Fibroblast of peridontal ligament (primary cell): ENCODE measurements at regions not wholly inside any gene's neighbourhood (a gene's known extent, or its start where the extent isn't known, plus 50 kb on each side); places are given as distances from the start of the nearest gene placed in this dataset.
"Not testable (repeated sequence)": the region's sequence is repeated elsewhere in the genome, so short reads cannot be mapped to it uniquely, and the experiment has no call there.

Source experiments
- DNase-seq: peaks from one replicate; pipeline ENCODE4 v3.0.0-alpha.2; 2010; ENCODE audit errors: extremely low read depth

DNA sequence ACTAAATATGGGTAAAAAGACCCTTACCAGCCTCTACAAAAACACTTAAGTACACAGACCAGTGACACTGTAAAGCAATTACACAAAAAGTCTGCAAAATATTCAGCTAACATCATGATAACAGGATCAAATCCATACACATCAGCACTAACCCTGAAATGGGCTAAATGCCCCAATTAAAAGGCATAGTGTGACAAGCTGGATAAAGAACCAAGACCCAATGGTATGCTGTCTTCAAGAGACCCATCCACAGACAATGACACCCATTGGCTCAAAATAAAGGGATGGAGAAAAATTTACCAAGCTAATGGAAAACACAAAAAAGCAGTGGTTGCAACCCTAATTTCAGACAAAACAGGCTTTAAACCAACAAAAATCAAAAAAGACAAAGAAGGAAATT is 221.0 kb upstream of the ISL1 start:
- no peak for DNase-seq

DNA sequence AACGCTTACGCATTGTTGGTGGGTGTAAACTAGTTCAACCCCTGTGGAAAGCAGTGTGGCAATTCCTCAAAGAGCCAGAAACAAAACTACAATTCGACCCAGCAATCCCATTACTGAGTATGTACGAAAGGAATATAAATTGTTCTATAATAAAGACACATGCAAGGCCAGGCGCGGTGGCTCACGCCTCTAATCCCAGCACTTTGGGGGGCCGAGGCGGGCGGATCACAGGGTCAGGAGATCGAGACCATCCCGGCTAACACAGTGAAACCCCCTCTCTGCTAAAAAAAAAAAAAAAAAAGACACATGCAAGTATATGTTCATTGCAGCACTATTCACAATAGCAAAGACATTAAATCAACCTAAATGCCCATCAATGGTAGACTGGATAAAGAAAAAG is 217.6 kb upstream of the ISL1 start:
- not testable (repeated sequence) for DNase-seq

DNA sequence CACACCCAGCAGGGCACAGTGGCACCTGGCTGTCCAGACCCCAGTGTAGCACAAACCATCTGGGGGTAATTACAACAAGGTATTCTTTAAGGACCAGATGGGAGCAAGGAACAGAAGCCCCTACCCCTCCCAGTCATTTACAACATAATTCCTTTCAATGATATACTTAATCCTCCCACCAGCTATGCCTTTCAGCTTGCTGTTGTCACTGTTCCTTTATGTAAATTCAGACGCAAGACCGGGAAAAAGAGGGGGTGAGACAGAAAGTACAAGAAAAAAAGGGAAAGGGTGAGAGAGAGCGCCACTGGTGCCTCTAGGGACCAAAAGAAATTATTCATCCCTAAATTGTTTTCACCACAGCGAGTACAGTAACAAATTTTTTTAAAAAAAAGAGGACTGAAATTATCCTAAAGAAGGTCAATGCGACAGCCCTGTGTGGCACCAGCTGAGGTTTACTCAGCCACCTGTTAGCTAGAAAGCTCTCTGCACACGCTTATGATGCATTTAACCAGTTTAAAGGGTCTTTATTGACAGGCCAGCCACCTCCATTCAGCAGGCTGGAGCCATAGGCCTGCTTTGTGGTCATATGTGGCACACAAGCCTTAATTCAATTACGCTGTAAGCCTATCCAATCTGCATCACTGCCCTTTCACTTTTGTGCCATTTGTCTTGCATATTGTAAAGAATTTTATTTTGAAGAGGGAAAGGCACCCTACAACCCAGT is 210.2 kb upstream of the ISL1 start:
- no peak for DNase-seq

DNA sequence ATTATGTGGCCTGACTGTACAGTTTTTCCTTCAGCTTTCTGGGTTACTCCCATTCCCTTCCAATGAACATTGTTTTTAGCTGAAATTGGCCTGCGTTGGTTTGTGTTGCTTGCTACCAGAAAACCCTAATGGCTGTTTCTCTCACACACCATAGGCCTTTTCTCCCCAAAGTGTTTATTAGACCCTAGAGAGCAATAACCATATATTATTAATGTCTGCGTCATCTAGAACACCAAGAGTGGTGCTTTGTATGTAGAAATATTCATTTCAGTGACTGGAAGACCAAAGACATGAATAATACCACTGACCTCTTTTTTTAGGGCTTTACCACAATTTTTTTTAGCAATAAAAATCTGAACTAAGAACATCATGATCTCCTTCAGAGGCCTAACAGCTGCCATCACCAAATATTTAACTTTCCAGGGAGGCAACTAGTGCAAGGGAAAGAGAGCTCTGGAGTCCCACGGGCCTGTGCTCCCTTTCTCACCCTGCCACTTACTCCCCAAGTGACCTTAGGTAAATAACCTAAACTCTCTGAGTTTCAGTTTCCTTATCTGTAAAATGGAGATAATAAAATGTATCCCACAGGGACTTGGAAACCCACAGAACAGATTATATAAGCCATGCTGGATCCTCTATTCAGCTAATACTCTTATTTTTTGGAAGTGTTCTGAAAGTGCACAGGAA is 201.9 kb upstream of the ISL1 start:
- no peak for DNase-seq

DNA sequence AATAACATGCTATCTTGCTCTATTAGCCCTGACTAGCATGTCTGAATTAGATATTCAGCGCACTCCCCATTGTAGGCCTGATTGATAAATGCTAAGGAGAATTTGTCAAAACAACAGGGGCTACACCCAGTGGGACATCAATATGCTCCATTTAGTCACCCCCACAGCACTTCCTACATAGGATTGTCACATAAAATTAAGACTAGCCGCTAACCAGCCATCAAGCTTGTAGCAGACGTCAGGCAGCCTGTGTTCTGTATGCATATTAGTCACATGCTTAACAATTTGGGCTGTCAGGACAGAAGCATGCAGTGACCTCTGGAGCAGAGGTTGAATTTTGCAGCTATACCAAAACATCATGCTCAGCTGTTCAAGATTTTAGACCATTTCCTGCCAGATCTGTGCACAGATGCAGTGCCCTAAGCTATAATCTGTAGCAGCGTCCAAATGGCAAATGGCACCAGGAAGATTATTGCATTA is 197.4 kb upstream of the ISL1 start:
- no peak for DNase-seq

DNA sequence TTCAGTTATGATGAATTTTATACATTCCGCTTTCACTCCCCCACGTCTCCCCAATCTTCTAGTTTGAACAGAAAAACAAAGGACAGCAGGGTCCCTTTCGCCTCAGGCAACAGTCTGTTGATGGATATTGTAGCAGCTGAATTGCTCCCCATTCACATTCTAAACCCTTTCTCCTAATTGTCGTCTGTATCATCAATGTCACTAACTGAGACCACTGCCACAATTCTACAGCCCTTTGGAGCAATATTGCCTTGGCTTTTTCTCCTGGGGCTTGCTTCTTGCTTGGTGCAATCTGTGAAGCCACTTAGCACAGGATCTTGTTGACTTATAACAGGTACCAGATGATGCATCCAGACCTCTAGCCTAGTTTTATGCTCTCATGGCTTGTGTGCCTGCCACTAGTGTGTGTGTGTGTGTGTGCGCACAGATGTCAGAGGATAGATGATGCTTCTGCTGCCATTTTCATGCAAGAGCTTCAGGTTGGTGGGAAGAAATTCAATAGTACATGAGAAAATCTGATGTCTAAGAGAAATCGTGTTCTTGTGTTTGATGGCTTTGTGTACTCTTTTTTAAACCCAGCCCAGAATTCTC is 195.2 kb upstream of the ISL1 start:
- no peak for DNase-seq

DNA sequence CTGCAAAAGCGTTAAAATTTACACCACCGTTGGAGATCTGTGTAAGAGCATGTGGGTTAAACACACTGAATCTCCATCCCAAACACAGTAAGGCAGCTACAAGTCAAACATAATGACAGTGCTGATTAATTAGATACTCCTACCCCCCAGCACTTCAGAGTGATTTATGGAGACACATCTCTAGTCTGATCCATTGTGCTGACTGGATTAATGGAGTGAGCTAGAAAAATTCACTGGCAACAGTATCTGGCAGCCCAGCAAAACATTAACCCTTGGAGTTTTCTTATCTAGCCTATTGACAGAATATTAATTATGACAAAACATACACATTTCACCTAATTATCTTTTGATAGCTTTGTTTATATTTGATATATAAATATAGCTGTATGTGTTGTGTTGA is 188.6 kb upstream of the ISL1 start:
- DNase-seq, result no peak

DNA sequence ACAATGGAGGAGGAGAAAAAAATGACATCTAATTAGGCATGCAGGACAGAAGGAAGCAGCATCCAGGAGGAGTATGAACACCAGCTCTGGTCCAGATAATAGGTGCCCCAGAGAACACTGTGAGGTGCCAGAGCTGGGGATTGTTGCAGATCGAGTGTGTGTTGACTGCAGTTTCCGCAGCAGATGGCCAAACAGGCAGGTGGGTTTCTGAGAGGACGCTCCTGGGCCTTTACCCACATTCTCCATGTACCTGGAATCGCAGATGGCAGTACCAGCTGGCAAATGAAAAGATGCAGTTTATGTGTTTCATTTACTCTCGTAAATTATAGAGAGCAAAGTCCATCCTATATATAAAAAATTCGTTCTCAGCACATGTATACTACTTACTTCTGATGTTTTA is 182.2 kb upstream of the ISL1 start:
- DNase-seq, result no peak

DNA sequence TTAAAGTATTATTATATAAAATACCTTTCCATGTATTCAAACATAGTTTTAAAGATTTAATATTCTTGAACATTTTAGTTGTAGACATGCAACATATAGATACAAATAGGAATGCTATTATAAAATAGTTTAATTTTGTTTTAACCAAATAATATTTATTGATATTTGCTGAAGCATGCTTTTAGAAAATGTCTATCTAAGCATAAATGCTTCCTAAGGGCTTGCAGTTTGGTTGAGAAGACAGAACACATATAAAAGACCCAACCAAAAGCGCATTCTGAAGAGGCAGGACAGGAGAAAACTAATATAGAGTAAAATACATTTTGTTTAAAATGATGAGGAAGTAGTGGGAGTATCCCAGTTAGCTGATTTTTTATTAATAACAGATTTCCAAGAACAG is 181.5 kb upstream of the ISL1 start:
- DNase-seq, result no peak

DNA sequence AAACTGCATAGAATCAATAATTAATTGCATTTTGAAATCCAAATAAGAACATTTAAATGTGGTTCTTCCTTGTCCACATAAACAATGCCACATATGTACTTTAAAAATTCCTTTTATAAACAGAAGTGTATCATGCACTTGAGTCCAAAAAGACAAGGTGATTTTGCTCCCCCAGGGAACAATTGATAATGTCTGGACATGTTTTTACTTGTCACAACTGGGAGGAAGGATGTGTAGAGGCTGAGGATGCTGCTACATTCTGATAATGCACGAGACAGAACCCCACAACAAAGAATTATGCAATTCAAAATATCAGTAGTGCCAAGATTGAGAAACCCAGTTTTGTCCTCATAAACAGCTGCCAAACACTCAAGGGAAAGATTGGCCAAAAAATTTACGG is 181.1 kb upstream of the ISL1 start:
- no peak for DNase-seq

DNA sequence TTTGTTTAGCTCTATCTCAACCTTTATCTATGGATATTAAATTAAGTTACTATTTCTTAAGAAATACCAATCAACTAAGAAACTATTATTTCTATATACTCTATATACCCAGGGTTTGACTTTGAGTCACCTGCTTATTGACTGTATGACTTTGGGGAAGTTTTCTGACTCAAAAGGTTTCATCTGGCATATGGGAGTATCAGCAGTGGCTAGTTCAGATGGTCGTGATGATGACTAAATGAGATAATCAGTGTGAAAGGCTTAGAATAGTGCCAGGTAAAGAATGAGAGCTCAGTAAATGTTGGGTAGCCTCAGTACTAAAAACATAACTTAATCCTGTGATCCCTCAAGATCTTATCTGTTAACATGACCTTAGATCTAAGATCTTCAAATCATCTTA is 179.7 kb upstream of the ISL1 start:
- DNase-seq, result no peak

DNA sequence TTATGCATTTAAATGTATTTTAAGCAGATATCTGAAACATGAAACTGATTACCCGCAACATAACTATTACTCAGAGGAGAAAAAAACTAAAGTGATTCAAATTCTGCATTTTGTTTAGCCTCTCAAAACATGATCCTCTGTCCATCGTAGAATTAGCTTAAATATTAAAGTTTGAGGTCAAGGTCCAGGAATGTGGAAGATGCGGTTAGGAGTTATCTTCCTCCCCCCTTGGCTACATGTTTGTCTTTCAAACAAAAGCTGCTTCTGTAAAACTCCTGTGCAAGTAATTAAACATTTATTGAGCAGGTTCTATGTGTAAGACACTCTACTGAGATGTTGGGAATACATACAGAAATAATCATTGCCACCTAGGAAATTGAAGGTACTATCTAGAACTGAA is 175.0 kb upstream of the ISL1 start:
- DNase-seq, result no peak

DNA sequence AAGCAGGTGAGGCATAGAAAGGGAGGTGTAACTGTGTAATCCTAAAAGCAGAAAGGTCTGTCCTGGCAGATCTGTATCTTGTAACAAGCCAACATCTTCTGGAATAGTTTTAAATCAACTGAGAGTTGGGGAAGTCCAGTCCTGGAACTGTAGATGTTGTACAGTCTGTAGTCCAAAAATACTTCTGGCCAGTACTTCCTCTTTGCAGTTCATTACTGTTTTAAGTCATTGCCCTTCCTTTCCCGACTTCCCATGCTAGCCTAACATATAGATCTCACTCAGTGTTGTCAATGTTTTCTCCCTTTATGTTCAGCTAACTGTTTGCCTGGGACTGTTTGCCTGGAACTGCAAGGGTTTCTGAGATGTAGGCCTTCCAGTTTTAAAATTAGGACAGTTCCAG is 168.5 kb upstream of the ISL1 start:
- no peak for DNase-seq

DNA sequence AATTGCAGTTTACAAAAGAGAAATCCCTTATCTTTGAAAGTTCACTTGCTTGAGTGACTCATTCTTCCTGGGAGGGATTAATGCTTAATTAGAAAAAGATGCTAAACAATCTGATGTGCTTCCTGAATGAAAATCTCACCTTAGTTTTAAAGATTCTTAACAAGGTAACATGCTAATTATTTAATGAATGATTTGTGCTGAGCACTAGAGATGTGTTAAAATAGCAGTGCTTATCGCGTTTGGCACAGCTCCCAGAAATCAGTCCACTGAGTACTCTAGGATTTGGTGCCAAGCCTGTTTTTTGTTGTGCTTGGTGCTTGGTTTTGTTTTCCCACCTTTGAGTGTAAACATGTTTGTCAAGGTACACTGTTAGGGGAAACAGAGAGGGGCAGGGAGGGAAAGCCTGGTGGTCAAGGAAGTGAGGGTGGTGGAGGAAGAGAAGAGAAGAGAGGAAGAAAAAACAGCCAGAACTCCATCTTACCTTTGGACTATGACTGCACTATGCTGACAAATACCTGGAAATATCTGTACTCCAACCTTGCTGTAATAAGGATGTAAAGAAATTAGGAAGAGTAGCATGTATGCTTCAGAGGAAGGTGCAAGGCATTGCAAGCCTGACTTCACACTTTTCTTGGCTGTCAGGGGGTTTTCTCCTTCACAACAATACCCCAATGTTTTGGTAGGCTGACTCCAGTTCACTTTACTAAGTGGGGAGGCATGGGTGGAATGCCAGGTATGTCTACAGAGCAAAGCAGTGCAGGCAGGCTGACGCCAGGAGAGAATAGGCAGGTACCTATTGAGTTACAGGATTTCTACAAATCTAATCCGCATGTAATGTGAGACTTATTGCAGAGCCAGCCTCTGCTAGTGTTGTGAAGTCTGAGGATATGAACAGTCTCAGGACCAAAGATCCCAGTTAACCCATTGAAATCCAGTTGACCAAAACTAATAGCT is 157.2 kb upstream of the ISL1 start:
- DNase-seq, result no peak

DNA sequence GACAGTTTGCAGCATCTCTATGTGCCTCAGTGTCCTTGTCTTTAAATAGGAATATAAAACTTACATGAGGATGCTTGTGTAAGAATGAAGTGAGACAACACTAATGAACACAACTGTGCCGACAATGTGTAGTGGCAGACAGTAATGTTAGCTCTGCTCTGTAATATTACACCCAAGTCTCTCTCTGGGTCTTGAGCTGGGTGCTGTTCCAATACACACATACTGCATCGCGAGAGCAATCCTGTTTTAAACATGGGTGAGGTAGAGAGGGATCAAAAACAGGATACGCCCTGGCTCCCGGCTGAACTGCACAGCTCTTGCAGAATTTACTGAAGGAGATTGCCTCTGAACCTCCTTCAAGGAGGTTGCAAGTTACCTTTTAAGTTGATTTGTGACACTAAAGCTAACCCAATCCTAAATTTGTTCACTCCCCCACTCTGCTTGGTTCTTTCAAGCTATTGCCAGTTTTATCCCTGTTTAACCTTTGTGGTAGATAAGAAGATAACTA is 155.2 kb upstream of the ISL1 start:
- no peak for DNase-seq

DNA sequence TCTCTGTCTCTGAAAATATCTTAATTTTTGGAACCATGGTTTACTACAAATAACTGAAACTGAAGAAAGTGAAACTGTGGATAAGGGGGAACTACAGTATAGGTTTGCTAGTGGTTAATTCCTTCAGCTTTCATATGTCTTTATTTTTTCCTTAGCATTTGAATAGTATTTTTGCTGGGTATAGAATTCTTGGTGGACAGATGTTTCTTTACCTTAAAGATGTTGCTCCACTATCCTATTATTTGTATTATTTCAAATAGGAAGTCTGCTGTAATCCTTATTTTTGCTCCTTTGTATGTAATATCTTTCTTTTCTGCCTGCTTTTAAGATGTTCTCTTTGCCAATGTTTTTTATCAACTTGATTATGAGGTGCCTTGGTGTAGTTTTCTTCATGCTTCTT is 152.9 kb upstream of the ISL1 start:
- DNase-seq, result no peak

DNA sequence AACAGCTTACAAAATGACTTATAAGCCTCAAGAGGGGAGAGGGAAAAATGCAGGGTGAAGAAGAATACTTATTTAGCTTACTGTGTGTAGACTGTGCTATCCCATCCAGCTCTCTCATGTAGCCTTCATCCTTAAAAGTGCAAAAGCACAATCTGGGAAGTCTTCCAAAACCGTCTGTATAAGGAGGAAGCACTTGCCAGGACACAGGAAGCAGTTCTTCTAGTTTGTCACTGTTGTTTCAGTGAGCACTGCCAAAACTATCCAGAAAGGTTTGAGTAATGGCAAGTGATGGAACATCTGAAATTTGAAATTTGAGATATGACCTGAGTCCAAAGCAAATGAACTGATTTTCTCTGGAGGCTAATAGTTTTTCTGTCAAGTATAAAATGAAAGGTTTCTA is 140.8 kb upstream of the ISL1 start:
- DNase-seq, result no peak

DNA sequence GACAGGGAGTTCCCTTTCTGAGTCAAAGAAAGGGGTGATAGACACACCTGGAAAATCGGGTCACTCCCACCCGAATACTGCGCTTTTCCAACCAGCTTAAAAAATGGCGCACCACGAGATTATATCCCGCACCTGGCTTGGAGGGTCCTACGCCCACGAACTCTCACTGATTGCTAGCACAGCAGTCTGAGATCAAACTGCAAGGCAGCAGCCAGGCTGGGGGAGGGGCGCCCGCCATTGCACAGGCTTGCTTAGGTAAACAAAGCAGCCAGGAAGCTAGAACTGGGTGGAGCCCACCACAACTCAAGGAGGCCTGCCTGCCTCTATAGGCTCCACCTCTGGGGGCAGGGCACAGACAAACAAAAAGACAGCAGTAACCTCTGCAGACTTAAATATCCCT is 132.3 kb upstream of the ISL1 start:
- DNase-seq, result not testable (repeated sequence)

DNA sequence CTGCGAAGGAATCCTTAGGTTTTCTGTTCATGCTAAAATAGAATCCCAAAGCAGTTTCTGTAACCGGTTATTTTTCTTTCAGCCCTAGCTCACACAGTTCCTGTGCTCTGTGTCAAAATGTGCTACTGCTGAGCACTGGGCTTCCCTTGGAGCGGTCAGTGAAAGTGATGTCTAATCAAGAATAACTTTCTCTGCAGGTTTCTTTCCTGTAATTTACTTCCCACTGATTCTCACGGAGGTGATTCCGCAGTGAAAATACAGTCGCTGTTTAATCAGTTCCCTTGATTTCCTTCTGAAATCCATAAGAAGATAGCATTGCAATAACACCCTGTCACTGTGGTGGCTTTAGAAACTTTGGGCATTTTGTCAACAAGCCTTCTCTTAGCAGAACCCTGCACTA is 112.0 kb upstream of the ISL1 start:
- DNase-seq, result no peak

DNA sequence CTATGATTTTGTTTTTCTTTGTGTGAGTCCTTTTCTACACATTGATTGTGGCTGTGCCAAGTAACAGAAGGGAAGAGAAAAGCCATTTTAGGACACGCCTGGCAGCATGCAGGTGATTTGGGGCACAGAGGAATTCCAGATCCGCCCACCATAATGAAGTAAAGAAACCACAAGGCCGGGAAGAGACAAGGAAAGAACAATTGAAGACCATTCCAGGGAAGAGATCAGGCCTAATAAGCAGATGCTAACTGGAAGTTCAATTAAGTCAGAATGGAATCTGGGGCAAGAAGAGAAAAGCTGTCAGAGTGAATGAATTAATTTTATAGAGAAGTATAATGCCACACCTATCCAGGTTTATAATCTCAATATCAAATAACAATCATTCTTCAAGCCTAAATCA is 110.2 kb upstream of the ISL1 start:
- DNase-seq, result no peak

DNA sequence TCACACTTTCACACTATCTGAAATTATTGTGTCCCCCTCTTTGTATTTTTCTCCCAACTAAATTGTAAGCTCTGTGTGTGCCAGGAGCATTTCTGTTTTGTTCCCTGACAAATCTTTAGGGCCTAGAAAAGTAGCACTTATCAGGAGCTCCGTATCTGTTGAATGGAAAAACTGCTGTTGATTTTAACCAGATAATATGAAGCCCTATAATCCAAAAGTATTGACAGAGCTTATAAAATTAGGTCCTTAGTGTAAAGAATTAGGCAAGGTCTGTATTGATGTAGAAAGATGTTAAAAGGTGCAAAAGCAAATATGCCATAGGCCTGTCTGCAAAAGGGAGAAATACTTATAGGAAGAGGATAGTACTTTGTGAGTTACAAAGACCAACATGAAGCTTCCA is 109.4 kb upstream of the ISL1 start:
- no peak for DNase-seq

DNA sequence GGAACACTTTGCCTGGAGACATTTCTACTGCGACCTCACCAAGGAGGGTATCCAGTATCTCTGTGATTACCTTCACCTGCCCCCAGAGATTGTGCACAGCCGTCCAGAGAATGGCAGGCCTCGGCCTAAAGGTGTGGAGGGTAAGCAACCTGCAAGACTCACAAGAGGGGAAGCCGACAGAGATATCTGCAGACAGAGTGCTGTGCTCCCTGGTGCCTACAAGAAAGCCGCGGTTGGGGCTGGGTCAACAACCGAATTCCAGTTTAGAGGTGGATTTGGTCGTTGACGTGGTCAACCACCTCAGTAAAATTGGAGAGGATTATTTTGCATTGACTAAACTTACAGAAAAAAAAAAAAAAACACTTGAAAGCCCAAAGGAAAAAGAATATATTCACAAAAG is 107.8 kb upstream of the ISL1 start:
- DNase-seq, result no peak
